ENCODE measurements at regions not wholly inside any gene's neighbourhood (a gene's known extent, or its start where the extent isn't known, plus 50 kb on each side); places are given as distances from the start of the nearest gene placed in this dataset.

GRCh38 chr6:134787261-134787877 is 162.5 kb downstream of the ALDH8A1 start:
- intact Hi-C loops (cut with DNase I), result no loop called here
- TF ChIP-seq, protein P1, sequence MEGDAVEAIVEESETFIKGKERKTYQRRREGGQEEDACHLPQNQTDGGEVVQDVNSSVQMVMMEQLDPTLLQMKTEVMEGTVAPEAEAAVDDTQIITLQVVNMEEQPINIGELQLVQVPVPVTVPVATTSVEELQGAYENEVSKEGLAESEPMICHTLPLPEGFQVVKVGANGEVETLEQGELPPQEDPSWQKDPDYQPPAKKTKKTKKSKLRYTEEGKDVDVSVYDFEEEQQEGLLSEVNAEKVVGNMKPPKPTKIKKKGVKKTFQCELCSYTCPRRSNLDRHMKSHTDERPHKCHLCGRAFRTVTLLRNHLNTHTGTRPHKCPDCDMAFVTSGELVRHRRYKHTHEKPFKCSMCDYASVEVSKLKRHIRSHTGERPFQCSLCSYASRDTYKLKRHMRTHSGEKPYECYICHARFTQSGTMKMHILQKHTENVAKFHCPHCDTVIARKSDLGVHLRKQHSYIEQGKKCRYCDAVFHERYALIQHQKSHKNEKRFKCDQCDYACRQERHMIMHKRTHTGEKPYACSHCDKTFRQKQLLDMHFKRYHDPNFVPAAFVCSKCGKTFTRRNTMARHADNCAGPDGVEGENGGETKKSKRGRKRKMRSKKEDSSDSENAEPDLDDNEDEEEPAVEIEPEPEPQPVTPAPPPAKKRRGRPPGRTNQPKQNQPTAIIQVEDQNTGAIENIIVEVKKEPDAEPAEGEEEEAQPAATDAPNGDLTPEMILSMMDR (IDR thresholded peaks at IDR 0.05), result no peak
- H3K9me3 ChIP-seq, result no peaks in the 10 kb centered on the region
- H3K27me3 ChIP-seq, result no peaks in the 10 kb centered on the region
- no peak for DNase-seq
- no peaks in the 10 kb centered on the region for H3K36me3 ChIP-seq
- whole genome bisulfite sequencing, 2 donors, result 87 to 90% methylated on average over 6 of the region's 6 CpGs
- H3K4me1 ChIP-seq, result no peaks in the 10 kb centered on the region
- no peak overlapping the region for H3K27ac ChIP-seq
- no peak overlapping the region for H3K4me3 ChIP-seq (replicated peaks in 1 of 3)

DNA sequence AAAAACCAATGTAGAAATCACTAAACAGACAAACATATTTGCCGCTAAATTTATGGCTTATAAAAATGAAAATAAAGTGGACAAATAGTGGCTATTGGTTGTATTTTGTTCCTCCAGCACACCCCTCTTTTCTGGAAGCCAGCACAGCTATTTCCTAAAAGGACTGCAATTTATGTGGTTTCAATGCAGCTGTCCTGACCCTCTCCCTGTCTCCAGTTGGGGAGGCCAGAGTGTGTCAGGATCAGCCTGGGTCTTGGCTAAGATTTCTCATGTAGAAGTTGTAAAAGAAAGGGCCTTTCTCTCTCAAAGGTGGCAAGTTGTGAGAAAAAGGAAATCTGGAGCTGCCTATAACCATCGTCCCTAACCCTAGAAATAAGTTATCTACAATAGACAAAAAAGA is 165.6 kb downstream of the ALDH8A1 start:
- no peak for TF ChIP-seq POLR2A (IDR thresholded peaks at IDR 0.05)
- TF ChIP-seq, protein P1 (IDR thresholded peaks at IDR 0.05), result no peak
- H3K27me3 ChIP-seq, result no peaks in the 10 kb centered on the region
- no peak overlapping the region for H3K4me3 ChIP-seq (replicated peaks in 1 of 3)
- WGBS, 2 donors, result 95 to 98% methylated on average over 2 of the region's 2 CpGs
- DNase-seq, result no peak
- H3K4me1 ChIP-seq, result no peaks in the 10 kb centered on the region
- intact Hi-C loops (cut with DNase I), result no loop called here
- H3K36me3 ChIP-seq, result no peaks in the 10 kb centered on the region
- H3K27ac ChIP-seq, result no peak overlapping the region
- no peaks in the 10 kb centered on the region for H3K9me3 ChIP-seq

DNA sequence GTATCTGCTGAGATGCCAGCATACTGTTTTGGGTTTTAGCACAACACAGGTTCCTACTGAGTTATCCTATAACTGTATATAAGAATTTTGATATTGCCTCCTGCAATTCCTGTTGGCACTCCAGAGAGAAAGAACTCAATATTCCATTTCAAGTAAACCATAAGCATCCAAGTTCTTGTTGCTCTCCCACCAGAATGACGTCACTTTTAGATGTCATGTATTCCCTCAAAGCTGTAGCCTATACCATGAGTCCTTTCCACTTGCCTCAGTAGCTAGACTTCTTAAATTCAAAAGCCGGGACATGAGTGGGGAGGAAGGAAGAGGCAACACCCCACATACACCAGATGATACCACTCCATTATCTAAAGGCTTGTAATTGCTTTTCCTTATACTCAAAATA is 171.5 kb downstream of the ALDH8A1 start:
- TF ChIP-seq, protein P1 (IDR thresholded peaks at IDR 0.05), result no peak
- no peak for TF ChIP-seq POLR2A (IDR thresholded peaks at IDR 0.05)
- Histone ChIP-seq H3K4me3 (replicated peaks in 1 of 3) (no peak overlapping the region), H3K27ac (no peak overlapping the region), H3K27me3 (no peaks in the 10 kb centered on the region), H3K36me3 (no peaks in the 10 kb centered on the region), H3K9me3 (no peaks in the 10 kb centered on the region), H3K4me1 (peaks cover 4 to 8% of the 10 kb centered on the region in 2 donors)
- 91 to 100% methylated on average over 2 of the region's 2 CpGs for WGBS, 2 donors
- DNase-seq, result no peak
- intact Hi-C loops (cut with DNase I), result no loop called here

DNA sequence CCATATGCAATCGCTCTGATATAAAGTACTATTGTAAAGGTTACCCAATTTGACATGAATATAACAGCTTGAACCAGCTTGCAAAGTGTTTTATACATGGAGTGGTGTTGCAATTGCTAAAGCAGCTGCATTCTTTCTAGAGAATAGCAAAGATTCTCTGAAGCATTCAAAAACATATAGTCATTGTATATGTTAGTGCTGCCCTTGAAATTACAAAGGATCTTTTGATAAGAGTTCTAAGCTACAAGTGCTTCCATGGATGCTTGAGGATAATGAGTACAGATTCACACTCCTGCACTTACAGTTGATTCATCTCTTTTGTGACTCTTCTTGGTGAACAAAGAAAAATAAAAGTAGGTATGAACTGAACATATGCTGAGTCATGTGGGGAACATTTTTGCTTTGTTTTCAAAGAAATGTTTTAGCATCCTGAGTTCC is 175.7 kb downstream of the ALDH8A1 start:
- no peaks in the 10 kb centered on the region for H3K27me3 ChIP-seq
- no peak overlapping the region for H3K27ac ChIP-seq
- intact Hi-C loops (cut with DNase I), result no loop called here
- no peak overlapping the region for H3K4me3 ChIP-seq (replicated peaks in 1 of 3)
- H3K4me1 ChIP-seq, result peaks cover 4 to 8% of the 10 kb centered on the region in 2 donors
- DNase-seq, result no peak
- 69 to 72% methylated on average over 1 of the region's 1 CpG for WGBS, 2 donors
- no peaks in the 10 kb centered on the region for H3K9me3 ChIP-seq
- no peaks in the 10 kb centered on the region for H3K36me3 ChIP-seq
- TF ChIP-seq, protein P1 (IDR thresholded peaks at IDR 0.05), result no peak
- TF ChIP-seq POLR2A (IDR thresholded peaks at IDR 0.05), result no peak

DNA sequence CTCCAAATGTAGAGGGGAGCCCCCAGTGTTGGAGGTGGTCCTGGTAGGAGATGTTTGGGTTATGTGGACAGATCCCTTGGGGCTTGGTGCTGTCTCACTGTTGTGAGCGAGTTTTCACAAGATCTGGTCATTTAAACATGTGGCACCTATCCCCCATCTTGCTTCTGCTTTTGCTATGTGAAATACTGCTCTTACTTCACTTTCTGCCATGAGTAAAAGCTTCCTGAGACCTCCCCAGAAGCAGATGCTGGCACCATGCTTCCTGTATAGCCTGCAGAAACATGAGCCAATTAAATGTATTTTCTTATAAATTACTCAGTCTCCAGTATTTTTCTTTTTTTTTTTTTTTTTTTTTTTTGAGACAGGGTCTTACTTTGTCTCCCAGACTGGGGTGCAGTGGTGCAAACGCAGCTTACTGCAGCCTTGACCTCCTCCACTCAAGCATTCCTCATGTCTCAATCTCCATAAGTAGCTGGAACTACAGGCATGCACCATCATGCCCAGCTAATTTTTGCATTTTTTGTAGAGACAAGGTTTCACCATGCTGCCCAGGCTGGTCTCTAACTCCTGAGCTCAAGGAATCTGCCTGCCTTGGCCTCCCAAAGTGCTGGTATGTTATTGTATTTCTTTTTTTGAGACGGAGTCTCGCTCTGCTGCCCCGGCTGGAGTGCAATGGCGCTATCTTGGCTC is 177.1 kb downstream of the ALDH8A1 start:
- 93 to 95% methylated on average over 6 of the region's 6 CpGs for WGBS, 2 donors
- Histone ChIP-seq H3K36me3 (no peaks in the 10 kb centered on the region), H3K9me3 (no peaks in the 10 kb centered on the region), H3K27ac (no peak overlapping the region), H3K27me3 (no peaks in the 10 kb centered on the region), H3K4me1 (peaks cover 4 to 8% of the 10 kb centered on the region in 2 donors), H3K4me3 (replicated peaks in 1 of 3) (no peak overlapping the region)
- intact Hi-C loops (cut with DNase I), result no loop called here
- DNase-seq, result no peak
- no peak for TF ChIP-seq POLR2A (IDR thresholded peaks at IDR 0.05)
- TF ChIP-seq, protein P1 (IDR thresholded peaks at IDR 0.05), result no peak
